ENCODE measurements at regions not wholly inside any gene's neighbourhood (a gene's known extent, or its start where the extent isn't known, plus 50 kb on each side); places are given as distances from the start of the nearest gene placed in this dataset.

DNA sequence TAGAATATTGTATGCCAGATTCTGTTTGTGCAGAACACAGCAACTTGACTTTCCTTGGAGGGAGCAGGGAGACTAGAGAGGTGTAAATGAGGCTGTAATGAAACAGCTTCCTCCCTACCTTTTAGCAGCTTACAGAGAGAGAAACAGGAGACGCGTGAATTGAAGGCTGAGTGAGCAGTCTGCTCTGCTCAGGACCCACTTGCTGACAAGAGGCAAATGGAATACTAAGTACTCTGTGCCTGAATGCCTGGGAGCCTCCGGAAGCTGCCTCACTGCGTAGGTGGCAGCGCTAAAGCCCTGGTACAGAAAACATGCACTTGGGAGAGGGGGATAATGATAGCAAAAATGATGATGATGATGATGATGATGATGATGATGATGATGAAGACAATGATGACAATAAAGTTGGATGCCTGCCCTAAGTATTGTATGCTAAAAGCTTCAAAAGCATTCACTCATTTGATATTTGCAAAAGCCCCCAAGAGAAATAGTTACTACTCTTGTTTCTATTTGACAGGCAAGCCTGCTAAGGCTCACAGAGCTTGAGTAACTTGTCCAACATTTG is 548.9 kb downstream of the NTRK3 start:
- TF ChIP-seq HDGF (IDR thresholded peaks at IDR 0.05; ENCODE audit: borderline replicate concordance) (no peak), ZNF384 (IDR thresholded peaks at IDR 0.05) (no peak), L3MBTL2 (conservative IDR thresholded peaks at IDR 0.05) (no peak), ELF4 (IDR thresholded peaks at IDR 0.05) (no peak), TARDBP (IDR thresholded peaks at IDR 0.05) (no peak), SP1 (IDR thresholded peaks at IDR 0.05) (no peak), ARNT (IDR thresholded peaks at IDR 0.05) (no peak), NFRKB (IDR thresholded peaks at IDR 0.05) (no peak), FOXK2 (IDR thresholded peaks at IDR 0.05) (no peak), SUZ12 (IDR thresholded peaks at IDR 0.05) (no peak)
- TF ChIP-seq, protein P1, sequence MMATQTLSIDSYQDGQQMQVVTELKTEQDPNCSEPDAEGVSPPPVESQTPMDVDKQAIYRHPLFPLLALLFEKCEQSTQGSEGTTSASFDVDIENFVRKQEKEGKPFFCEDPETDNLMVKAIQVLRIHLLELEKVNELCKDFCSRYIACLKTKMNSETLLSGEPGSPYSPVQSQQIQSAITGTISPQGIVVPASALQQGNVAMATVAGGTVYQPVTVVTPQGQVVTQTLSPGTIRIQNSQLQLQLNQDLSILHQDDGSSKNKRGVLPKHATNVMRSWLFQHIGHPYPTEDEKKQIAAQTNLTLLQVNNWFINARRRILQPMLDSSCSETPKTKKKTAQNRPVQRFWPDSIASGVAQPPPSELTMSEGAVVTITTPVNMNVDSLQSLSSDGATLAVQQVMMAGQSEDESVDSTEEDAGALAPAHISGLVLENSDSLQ (IDR thresholded peaks at IDR 0.05): no peak
- ChIA-PET POLR2A (no interaction called here), CTCF (no interaction called here)
- DNase-seq (ENCODE audit: extremely low spot score): no peak

DNA sequence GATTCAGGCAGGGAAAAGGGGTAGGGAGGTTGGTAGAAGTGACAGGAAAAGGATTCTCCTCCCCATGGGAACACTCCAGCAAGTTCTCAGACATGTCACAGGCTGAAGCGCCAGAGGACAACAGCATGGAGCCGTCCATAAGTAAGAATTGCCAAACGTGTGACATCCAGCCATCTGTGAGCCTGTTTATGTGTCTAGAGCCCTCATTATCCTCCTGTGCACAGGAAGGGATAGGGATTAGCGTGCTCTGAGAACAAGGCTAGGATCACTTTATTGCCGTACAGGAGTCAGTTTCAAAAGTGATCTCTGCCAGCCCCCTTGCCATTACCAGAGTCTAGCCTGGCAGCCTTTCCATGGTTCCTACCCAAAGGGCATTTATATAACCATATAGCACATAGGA is 549.5 kb downstream of the NTRK3 start:
- ChIA-PET POLR2A (no interaction called here), CTCF (no interaction called here)
- no peak for DNase-seq (ENCODE audit: extremely low spot score)
- TF ChIP-seq SUZ12 (IDR thresholded peaks at IDR 0.05): no peak
- TF ChIP-seq ARNT (IDR thresholded peaks at IDR 0.05): no peak
- TF ChIP-seq HDGF (IDR thresholded peaks at IDR 0.05; ENCODE audit: borderline replicate concordance): no peak
- no peak for TF ChIP-seq FOXK2 (IDR thresholded peaks at IDR 0.05)
- no peak for TF ChIP-seq FOXM1 (IDR thresholded peaks at IDR 0.05; ENCODE audit: borderline replicate concordance)
- TF ChIP-seq NFRKB (IDR thresholded peaks at IDR 0.05): no peak
- no peak for TF ChIP-seq CTBP1 (IDR thresholded peaks at IDR 0.05; ENCODE audit: borderline replicate concordance)
- TF ChIP-seq, protein P1 (IDR thresholded peaks at IDR 0.05): no peak

DNA sequence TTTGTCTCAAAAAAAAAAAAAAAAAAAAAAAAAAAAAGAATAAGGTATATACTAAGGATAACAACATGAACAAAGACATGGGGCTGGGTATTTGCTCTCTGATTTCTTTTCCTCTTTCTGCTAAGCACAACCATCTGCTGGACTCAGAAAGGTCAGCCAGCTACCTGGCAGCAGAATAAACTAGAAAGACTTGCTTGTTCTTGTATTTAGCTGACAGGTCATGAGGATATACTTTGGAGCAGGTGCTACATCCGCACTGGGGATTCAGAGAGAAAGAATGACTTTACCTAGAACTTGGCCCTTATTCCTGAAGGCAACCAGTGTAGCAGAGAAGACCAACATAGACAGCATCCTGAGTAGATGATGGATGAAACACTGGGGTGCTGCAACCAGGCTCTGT is 550.5 kb downstream of the NTRK3 start:
- POLR2A ChIA-PET: no interaction called here

DNA sequence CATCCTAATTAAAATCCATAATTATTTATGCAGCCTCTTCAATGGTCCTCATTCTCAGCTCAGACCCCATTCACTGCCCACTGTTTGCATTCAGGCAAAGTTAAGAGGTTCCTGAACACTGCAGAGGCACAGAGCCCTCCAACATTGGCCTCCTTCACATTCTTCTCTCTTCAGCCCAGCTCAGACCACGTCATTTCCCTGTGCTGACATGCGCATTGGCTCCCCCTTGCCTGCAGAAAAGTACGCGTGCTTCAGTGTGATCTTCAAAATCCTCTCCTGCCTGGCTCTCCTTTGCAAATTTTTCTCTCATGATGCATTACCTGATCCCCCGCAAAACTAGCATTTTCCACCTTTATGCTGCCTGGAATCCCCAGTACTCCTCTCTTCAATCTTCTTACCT is 552.3 kb downstream of the NTRK3 start:
- ChIA-PET CTCF (interaction anchor here (0.8 kb wide), 1 partner anchor 15 kb away, joined by 3 read pairs; no protein-coding TSS in a partner anchor), POLR2A (no interaction called here)
- TF ChIP-seq NFRKB (IDR thresholded peaks at IDR 0.05) (no peak), HDGF (IDR thresholded peaks at IDR 0.05; ENCODE audit: borderline replicate concordance) (no peak), ELF4 (IDR thresholded peaks at IDR 0.05) (no peak), FOXA1 (IDR thresholded peaks at IDR 0.05) (no peak), BHLHE40 (IDR thresholded peaks at IDR 0.05; ENCODE audit: borderline replicate concordance) (no peak), TARDBP (IDR thresholded peaks at IDR 0.05) (no peak), SP1 (IDR thresholded peaks at IDR 0.05) (no peak), ZNF384 (IDR thresholded peaks at IDR 0.05) (no peak), L3MBTL2 (conservative IDR thresholded peaks at IDR 0.05) (no peak), FOXM1 (IDR thresholded peaks at IDR 0.05; ENCODE audit: borderline replicate concordance) (no peak), LEF1 (IDR thresholded peaks at IDR 0.05; ENCODE audit: borderline replicate concordance) (no peak), SUZ12 (IDR thresholded peaks at IDR 0.05) (no peak), FOXK2 (IDR thresholded peaks at IDR 0.05) (no peak), ARNT (IDR thresholded peaks at IDR 0.05) (no peak), CTBP1 (IDR thresholded peaks at IDR 0.05; ENCODE audit: borderline replicate concordance) (no peak)
- TF ChIP-seq, protein P1 (IDR thresholded peaks at IDR 0.05): no peak
- peak; percentile 11 for DNase-seq (ENCODE audit: extremely low spot score)

More for the DNA sequence above, 550.5 kb downstream of the NTRK3 start:
- TF ChIP-seq FOXA1 (IDR thresholded peaks at IDR 0.05) (no peak), LEF1 (IDR thresholded peaks at IDR 0.05; ENCODE audit: borderline replicate concordance) (no peak), FOXK2 (IDR thresholded peaks at IDR 0.05) (no peak), TARDBP (IDR thresholded peaks at IDR 0.05) (no peak), SP1 (IDR thresholded peaks at IDR 0.05) (no peak), HDGF (IDR thresholded peaks at IDR 0.05; ENCODE audit: borderline replicate concordance) (no peak), NFRKB (IDR thresholded peaks at IDR 0.05) (no peak)
- CTCF ChIA-PET: no interaction called here
- DNase-seq (ENCODE audit: extremely low spot score): no peak

DNA sequence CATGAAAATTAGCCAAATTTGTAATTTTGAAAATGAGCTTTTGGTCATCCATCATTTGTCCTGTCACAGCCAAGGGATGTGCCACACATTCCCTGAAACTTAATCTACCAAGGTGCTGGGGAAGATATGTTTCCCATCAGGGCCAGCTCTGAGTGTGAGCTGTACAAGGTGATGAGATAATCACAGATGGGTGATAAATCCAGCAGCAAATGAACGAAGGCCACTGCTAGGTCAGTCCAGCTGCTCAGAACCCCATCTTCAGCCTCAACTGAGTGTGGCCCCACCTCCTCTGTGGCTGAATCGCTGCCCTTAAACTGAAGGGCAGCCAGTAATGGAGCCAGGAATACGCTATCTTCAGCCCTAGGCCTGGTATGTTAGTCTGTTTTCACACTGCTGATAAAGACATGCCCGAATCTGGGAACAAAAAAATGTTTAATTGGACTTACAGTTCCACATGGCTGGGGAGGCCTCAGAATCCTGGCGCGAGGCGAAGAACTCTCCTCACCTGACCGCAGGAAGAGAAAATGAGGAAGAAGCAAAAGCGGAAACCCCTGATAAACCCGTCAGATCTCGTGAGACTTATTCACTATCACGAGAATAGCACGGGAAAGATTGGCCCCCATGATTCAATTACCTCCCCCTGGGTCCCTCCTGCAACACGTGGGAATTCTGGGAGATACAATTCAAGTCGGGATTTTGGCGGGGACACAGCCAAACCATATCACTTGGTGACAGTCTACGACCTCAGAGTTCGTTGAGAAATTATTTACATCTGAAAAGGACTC is 553.0 kb downstream of the NTRK3 start:
- ChIA-PET CTCF (interaction anchor here (0.8 kb wide), 1 partner anchor 14 kb away, joined by 3 read pairs; no protein-coding TSS in a partner anchor), POLR2A (no interaction called here)
- DNase-seq (ENCODE audit: extremely low spot score): no peak
- TF ChIP-seq ARNT (IDR thresholded peaks at IDR 0.05) (no peak), TARDBP (IDR thresholded peaks at IDR 0.05) (no peak), L3MBTL2 (conservative IDR thresholded peaks at IDR 0.05) (no peak), SP1 (IDR thresholded peaks at IDR 0.05) (no peak), ELF4 (IDR thresholded peaks at IDR 0.05) (no peak), BHLHE40 (IDR thresholded peaks at IDR 0.05; ENCODE audit: borderline replicate concordance) (no peak), FOXM1 (IDR thresholded peaks at IDR 0.05; ENCODE audit: borderline replicate concordance) (no peak), LEF1 (IDR thresholded peaks at IDR 0.05; ENCODE audit: borderline replicate concordance) (no peak), SUZ12 (IDR thresholded peaks at IDR 0.05) (no peak), ZNF384 (IDR thresholded peaks at IDR 0.05) (no peak), CTBP1 (IDR thresholded peaks at IDR 0.05; ENCODE audit: borderline replicate concordance) (no peak), HDGF (IDR thresholded peaks at IDR 0.05; ENCODE audit: borderline replicate concordance) (no peak), FOXA1 (IDR thresholded peaks at IDR 0.05) (no peak), NFRKB (IDR thresholded peaks at IDR 0.05) (no peak), FOXK2 (IDR thresholded peaks at IDR 0.05) (no peak)
- TF ChIP-seq, protein P1 (IDR thresholded peaks at IDR 0.05): no peak
